Adipose tissue (tissue), 3 donors: ENCODE measurements at regions not wholly inside any gene's neighbourhood (a gene's known extent, or its start where the extent isn't known, plus 50 kb on each side); places are given as distances from the start of the nearest gene placed in this dataset.

ENCODE experiments used
- H3K27ac ChIP-seq: one replicate; pipeline ENCODE4 v1.5.1; 2013; ENCODE audit warnings: low read depth, low read length
- WGBS, 3 donors: extraction: QIAGEN DNeasy Blood & Tissue Kit; methylation state at CpG; one replicate each; pipeline ENCODE4 v1.1.7; 2013; 5-methylcytosine and 5-hydroxymethylcytosine counted together
- donor health status: healthy with polysubstance abuse.
- donor health status: Bipolar disorder and iron deficiency.
- donor health status: healthy.

DNA sequence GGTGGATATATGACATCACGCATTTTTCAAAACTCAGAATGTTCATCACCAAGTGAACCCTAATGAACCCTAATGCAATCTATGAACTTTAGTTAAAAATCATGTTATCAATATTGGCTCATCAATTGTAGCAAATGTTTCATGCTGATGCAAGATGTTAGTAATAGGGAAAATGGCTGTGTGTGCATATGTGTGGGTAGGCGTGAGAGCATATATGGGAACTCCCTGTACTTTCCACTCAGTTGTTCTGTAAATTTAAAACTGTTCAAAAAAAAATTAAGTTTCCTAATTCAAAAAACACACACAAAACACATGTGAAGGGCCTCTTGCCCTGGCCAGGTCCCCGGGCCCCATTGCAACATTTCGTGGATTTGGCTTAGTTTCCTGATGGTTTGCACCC is 89.7 kb upstream of the PROK2 start:
- no peak overlapping the region for H3K27ac ChIP-seq
- 60 to 88% (median 73%) methylated on average over 4 of the region's 4 CpGs for WGBS, 3 donors

DNA sequence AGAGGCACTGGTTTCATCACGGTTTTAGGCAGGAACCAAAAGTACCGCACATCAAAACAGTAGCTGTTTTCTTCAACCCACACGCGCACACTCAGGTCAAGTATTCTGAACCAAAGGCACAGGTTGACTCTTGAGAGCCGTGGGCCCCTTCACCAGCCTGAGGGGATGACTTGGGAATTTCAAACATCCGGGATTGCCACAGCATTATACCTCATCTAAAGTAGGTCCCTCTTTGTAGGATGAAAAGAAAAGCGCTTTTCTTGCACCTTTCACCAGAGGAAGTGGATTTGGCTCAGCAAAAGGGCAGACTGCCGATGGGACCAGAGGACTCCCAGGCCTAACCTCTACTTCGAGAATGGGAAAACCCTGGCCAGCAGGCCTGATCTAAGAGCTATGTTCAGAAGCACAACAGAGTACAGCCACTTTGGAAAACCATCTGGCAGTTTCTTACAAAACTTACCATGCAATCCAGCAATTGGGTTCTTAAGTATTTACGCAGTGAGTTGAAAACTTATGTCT is 88.2 kb upstream of the PROK2 start:
- WGBS, 3 donors, result 66 to 76% (median 74%) methylated on average over 10 of the region's 10 CpGs
- H3K27ac ChIP-seq, result no peak overlapping the region

DNA sequence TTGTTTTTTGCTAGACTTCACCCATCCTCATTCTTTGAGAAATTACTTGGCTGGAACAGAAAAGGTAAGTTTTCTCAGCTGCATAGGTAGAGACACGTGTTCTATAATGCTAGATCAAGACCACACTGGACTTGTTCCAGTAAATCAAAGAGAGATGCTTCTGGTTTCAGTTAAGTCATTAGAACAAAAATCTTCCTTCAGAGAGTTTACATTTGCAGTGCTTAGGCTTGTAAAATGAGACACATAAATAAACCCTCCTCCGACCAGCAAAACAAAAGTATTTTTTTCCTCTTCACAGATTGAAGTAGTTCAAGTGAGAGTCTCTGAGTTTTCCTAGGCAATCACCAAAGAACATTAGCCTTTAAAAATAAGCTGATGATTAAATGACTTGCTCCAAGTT is 87.3 kb upstream of the PROK2 start:
- no peak overlapping the region for H3K27ac ChIP-seq
- 37 to 46% (median 40%) methylated on average over 2 of the region's 2 CpGs for WGBS, 3 donors

DNA sequence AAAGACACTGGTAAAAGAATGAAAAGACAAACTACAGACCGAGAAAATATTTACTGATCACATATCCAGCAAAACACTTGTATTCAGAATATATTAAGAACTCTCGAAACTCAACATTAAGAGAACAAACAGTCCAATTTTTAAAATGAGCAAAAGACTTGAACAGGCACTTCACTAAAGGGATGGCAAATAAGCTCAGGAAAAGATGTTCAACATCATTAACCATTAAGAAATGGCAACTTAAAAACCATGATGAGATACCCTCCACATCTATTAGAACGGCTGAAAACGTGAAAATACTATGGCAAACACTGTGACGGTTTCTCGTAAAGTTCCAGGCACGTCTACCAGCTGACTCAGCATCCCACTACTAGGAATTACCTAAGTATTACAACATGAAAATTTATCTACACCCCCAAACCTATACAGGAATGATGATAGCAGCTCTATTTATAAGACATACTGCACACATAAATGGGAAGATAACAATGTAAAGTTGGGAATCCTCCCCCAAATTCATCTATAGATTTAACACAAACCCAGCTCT is 86.1 kb upstream of the PROK2 start:
- H3K27ac ChIP-seq, result no peak overlapping the region
- WGBS, 3 donors, result 84 to 92% (median 92%) methylated on average over 7 of the region's 7 CpGs

DNA sequence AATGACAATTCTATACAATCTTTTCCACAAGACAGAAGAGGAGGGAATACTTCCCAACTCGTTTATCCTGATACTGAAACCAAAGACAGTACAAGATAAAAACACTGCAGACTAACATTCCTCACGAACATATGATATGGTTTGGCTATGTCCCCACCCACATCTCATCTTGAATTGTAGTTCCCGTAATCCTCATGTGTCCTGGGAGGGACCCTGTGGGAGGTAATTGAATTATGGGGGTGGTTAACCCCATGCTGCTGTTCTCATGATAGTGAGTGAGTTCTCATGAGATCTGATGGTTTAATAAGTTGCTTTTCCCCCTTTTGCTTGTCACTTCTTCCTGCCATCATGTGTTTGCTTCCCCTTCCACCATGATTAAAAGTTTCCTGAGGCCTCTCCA is 83.9 kb upstream of the PROK2 start:
- 58 to 73% (median 63%) methylated on average over 3 of the region's 3 CpGs for WGBS, 3 donors
- no peak overlapping the region for H3K27ac ChIP-seq

DNA sequence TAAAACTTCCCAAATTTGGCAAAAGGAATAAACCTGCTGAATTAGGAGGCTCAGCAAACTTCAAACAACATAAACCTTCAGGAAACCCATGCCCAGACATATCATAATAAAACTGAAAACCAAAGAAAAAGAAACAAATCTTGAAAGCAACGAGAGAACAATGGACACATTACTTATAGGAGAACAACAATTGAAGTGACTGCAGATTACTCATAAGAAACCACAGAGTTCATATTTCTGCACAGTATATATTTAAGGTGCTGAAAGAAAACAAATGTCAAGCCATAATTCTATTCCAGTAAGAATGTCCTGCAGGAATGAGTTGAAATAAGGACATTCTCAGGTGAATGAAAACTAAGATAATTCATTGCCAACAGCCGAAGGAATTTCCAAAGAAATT is 80.8 kb upstream of the PROK2 start:
- no peak overlapping the region for H3K27ac ChIP-seq
- 68 to 72% (median 72%) methylated on average over 2 of the region's 2 CpGs for WGBS, 3 donors

DNA sequence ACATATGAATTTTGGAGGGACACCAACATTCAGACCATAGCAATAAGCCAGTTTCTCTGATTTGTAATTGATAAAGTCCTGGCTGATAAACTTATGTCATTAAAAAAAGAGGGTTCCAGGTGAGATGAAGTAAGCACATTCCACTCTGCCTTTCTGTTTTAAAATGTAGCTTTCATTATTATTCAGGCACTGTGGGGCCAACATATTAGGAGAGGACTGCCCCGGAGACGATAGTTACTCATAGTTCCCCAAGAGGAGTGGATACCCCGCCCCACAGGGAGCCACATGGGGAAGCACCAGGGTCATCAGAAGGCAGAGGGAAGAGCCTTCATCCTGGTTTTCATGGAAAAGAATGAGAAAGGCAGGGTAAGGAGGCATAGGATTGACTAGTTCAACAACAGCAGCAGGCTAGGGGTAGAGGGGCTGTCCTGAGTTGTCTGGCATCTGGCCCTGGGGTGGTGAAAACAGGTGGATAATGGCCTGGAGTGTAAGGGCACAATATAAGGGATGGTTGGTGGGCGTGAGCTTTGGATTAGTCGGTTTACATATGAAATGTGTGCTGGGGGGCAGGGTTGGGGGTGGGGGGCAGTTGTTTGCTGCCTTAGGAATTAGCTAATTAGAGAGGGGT is 78.7 kb upstream of the PROK2 start:
- H3K27ac ChIP-seq, result no peak overlapping the region
- 76 to 84% (median 81%) methylated on average over 5 of the region's 5 CpGs for WGBS, 3 donors

DNA sequence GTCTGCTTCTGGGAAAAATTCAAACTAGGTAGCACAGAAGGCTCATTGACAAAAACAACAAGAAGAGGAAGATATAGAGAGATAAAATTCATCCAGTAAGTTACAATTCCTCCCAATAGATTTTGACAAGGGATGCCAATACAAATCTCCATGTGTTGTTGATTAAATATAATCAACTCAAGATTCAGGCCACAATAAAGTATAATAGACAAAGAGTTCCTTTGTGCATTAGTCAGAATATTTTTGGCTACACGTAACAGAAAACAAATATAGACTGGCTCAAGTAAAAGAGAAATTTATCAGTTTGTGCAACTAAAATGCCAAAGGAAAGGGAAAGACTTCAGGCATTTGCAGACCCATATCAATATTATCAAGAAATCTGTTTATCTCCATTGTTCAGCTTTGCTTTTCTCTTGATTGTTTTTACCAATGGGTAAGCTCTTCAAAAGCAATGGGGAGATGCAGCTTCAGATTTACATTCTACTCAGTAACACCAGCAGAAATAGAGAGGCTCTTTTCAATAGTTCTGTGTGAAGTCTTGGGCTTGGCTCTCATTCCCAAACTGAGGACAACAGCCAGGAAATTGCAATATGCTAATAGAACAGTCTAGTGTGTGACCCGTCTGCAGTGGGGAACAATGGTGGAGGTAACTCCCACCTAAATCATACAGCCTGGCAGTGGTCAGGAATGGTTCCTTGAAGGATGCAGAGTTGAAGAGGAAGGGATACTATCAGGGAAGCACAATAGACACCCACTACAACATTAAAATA is 77.6 kb upstream of the PROK2 start:
- WGBS, 3 donors, result 41 to 62% (median 50%) methylated on average over 2 of the region's 2 CpGs
- no peak overlapping the region for H3K27ac ChIP-seq

DNA sequence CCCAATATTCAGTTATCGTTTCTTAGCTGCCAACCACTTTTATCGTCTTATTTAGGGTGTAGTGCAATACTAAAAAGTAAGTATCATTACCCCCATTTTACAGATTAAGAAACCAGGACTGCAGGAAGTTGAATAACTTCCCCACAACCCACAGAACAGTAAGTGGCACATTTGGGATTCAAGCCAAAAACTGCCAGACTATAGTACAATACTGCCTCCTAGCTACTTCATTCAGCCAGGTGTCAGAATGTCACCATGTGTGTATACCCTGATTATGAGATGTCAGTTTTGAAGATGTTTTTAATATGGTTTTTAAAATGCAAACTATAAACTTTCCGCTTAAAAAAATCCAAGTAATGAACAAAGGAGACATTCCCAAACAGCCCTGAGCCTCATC is 74.2 kb upstream of the PROK2 start:
- 55 to 68% (median 61%) methylated on average over 3 of the region's 3 CpGs for WGBS, 3 donors
- H3K27ac ChIP-seq, result no peak overlapping the region

DNA sequence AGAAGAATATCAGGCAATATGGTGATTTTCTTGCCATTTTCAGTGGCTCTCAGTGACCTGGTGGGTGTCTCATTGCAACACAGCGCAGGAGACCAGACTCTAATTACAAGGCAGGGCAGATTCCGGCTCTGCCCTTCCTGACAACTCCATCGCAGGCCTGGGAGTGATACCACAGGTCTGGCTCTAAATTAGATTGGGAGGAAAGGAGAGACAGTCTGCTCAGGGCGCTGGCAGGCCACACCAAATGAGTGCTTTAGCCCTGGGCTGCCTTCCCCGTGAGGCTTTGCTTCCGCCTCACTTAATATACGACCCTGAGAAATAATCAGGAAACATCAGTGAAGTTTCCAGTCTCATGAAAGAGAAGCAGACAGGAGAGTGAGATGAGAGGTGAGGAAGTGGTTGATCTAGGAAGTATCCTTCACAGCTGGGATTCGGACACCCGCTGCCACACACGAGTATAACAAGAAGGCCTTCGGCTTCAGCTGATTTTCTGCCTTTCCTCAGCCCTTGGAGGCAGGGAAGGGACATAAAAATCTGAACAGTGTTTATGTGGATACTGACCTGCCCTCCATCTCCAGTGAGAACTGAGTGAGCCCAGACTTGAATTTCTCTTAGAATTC is 73.7 kb upstream of the PROK2 start:
- WGBS, 3 donors, result 53 to 79% (median 62%) methylated on average over 11 of the region's 11 CpGs
- no peak overlapping the region for H3K27ac ChIP-seq

DNA sequence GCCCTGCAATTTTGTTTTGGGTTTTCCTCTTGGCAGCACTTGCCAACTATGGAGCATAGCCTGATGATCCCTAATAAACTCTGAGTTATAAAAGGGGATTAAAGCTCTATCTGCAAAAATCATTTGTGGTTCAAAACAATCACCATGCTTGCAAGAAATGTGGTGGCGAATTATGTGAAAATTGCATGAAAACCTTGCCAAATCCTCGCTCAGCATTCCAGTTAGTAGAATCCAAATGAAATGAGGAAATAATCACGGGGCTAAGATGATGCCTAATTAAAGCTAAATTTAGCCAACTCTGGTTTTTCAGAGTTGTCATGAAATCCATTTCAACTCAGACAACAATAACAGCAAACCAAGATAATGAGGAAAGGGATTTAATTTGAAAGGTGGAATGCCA is 73.0 kb upstream of the PROK2 start:
- no peak overlapping the region for H3K27ac ChIP-seq
- 40 to 71% (median 46%) methylated on average over 3 of the region's 3 CpGs for WGBS, 3 donors

DNA sequence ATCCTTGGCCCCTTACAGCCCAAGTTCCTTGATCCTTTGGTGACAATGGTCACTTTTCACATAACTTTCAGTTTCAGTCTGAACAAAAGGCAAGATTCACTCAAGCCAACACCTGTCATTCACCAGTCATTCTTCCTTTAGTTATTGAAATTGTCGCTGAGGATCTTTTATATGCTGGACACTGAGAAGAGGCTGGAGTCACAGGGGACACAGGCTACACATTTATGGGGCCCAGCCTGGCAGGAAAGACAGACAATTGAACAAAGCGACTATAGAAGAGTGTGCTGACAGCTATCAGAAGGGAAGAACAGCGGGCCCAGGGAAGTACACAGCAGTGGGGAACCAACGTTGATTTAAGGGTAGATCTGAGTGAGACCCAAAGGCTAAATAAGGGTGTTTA is 69.8 kb upstream of the PROK2 start:
- H3K27ac ChIP-seq, result no peak overlapping the region
- WGBS, 3 donors, result 85 to 88% (median 87%) methylated on average over 4 of the region's 4 CpGs

DNA sequence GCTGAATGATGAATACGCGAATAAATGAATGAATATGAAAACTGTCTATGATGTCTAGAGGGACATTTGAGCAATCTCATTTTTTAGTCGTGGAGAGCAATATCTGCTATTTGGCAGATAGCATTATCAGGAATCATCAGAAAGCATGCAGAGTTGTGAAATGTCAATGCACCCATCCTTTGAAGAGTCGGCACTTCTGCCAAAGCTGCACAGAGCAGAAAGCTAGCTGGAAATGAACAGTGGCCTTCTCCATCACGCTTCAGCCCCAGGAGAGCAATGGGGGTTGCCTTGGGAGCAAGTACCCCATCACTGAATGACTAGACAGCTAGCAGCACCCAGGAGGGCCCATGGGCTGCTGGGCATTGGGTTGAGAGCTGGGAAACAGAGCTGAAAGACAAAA is 69.1 kb upstream of the PROK2 start:
- no peak overlapping the region for H3K27ac ChIP-seq
- 43 to 58% (median 58%) methylated on average over 5 of the region's 5 CpGs for WGBS, 3 donors

DNA sequence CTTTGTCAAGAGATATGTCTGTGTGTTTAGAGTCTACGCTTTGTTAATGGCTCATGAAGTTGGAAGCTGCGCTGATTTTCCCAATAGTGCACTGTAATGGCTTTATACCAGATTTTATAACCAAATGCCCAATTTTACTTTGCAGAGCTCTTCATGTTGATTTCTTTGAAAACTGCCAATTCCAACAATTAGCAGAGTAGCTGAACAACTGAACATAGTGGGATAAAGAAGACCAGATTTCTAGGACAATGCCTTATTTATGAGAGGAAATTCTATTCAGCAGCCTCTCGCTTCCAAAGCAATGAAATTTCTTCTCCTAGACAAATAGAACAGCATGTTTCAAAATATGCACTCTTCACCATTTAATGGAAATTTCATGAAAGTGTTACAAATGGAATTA is 66.9 kb upstream of the PROK2 start:
- WGBS, 3 donors, result 90 to 97% (median 96%) methylated on average over 3 of the region's 3 CpGs
- H3K27ac ChIP-seq, result no peak overlapping the region

DNA sequence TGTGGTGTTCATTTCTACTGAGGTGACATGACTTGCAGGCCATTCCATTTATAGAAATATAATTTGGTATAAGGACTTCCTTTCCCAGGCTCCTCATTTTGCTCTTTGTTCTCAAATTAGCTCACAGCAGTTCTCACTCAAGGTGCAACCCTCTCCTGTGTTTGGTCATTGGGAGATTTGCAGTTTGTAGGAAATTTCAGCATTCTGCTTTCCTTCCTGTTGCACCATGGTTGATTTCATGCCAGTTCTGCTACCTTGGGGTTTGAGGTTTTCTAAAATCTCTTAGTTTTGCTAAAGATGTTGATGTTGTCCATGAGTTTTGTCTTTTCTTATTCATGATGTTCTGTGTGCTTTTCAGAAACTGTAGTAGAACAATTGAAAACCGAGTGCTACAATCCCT is 65.7 kb upstream of the PROK2 start:
- WGBS, 3 donors, result 43 to 62% (median 51%) methylated on average over 1 of the region's 1 CpG
- H3K27ac ChIP-seq, result no peak overlapping the region

DNA sequence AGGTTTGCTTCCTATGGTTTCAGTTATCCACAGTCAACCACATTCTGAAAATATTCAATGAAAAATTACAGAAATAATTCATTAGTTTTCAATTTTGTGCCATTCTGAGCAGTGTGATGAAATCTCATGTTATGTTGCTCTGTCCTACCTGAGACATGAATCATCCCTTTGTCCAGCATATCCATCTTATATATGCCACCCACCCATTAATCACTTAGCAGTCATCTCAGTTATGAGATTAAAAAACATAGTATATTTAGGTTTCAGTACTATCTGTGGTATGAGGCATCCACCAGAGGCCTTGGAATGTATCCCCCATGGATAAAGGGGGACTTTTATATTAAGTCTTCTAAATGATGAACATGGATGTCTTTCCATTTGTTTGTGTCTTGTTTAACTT is 64.7 kb upstream of the PROK2 start:
- no peak overlapping the region for H3K27ac ChIP-seq

DNA sequence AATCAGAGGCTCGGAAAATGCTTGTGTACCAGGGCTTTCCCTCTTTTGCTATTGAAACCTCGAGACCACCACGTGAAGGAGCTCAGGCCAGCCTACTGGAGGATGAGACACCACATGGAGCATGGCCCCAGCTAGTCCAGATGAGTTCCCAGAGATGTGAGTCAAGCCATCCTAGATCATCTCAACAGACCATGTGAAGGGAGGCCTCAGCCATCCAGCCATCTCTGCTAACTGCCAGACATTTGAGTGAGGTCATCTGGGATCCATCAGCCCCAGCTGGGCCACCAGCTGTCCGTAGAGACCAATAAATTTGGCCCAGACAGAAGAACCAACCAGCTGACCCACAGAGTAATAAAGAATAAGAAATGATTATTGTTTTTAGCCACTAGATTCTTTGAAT is 62.8 kb upstream of the PROK2 start:
- 50 to 79% (median 74%) methylated on average over 4 of the region's 4 CpGs for WGBS, 3 donors
- no peak overlapping the region for H3K27ac ChIP-seq

DNA sequence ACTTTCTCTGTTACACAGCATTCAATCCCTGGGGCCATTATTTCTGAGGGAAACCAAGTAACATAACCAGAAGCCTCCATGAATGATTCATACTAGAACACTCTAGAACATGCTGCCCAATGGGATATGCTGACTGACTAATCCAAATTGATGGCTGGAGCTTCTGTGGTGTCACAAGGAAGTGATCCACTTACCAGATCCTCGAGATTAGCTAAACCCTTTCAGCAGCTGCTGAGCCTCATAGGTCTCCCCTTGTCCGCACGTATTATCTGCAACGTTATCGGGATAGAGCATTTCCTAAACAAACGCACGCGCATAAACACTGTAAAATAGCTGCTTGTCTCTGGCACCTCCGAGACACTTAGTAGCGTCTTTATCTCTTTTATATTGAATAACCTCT is 61.2 kb upstream of the PROK2 start:
- WGBS, 3 donors, result 77 to 84% (median 81%) methylated on average over 10 of the region's 10 CpGs

DNA sequence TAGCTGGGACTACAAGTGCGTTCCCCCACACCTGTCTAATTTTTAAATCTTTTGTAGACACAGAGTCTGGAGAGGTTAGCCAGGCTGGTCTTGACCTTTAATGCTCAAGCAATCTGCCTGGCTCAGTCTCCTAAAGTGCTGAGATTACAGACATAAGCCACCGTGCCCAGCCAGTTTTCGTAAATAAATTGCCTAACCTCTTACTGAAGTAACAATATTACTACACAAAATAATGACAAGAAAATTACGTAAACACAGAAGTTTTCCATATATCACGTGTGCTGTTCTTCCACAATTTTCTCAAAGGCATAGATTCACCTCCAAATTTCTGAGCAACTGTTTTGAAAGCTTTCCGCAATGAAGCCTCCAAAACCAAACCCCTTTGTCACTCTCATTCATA is 58.1 kb upstream of the PROK2 start:
- WGBS, 3 donors, result 55 to 80% (median 61%) methylated on average over 6 of the region's 6 CpGs
- H3K27ac ChIP-seq, result peak overlapping the region; percentile 3

More for the DNA sequence above, 61.2 kb upstream of the PROK2 start:
- no peak overlapping the region for H3K27ac ChIP-seq
